ENCODE measurements at regions not wholly inside any gene's neighbourhood (a gene's known extent, or its start where the extent isn't known, plus 50 kb on each side); places are given as distances from the start of the nearest gene placed in this dataset.
"Not testable (repeated sequence)": the region's sequence is repeated elsewhere in the genome, so short reads cannot be mapped to it uniquely, and the experiment has no call there.

DNA sequence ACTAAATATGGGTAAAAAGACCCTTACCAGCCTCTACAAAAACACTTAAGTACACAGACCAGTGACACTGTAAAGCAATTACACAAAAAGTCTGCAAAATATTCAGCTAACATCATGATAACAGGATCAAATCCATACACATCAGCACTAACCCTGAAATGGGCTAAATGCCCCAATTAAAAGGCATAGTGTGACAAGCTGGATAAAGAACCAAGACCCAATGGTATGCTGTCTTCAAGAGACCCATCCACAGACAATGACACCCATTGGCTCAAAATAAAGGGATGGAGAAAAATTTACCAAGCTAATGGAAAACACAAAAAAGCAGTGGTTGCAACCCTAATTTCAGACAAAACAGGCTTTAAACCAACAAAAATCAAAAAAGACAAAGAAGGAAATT lies 221.0 kb upstream of the ISL1 start:
- Mint-ChIP-seq H3K4me1 (peaks cover 1 to 5% of the 10 kb centered on the region in 2 experiments; a peak in 2 of 4 replicates), H3K36me3 (ENCODE audit: insufficient read depth in 1 of 3, low read depth in 3 of 3) (peaks cover 0 to 15% (median 10%) of the 10 kb centered on the region in 3 experiments; a peak in 6 of 7 replicates), H3K9me3 (peaks cover 11 to 19% of the 10 kb centered on the region in 2 experiments), H3K4me3 (no peak overlapping the region), H3K27ac (no peak overlapping the region), H3K27me3 (ENCODE audit: low read depth) (no peaks in the 10 kb centered on the region)
- Histone ChIP-seq H3K9me3 (ENCODE audit: control insufficient read depth, low read depth, low read length) (no peaks in the 10 kb centered on the region), H3K4me2 (ENCODE audit: insufficient read depth, insufficient read length, low read length) (no peak overlapping the region), H2BK5ac (ENCODE audit: insufficient read length, low read length) (no peak overlapping the region), H2BK12ac (ENCODE audit: insufficient read length, low read depth, low read length) (no peak overlapping the region), H3K4me1 (ENCODE audit: insufficient read depth, low read length) (no peaks in the 10 kb centered on the region; the same call in 1 of the 2 replicates), H3K14ac (ENCODE audit: insufficient read depth, low read length) (no peak overlapping the region), H3K9ac (ENCODE audit: extremely low read depth, insufficient read length, low read length) (no peak overlapping the region), H2AK5ac (ENCODE audit: insufficient read length, low read length) (no peak overlapping the region), H2BK15ac (ENCODE audit: low read depth, low read length) (no peak overlapping the region), H3K56ac (ENCODE audit: insufficient read length, low read depth, low read length) (no peak overlapping the region), H4K8ac (replicated peaks; ENCODE audit: insufficient read length, low read depth, low read length) (no peak overlapping the region), H3K79me2 (ENCODE audit: insufficient read depth, low read length) (no peaks in the 10 kb centered on the region), H3T11ph (ENCODE audit: low read length) (no peak overlapping the region), H2AFZ (ENCODE audit: low read length) (no peak overlapping the region), H3K4ac (ENCODE audit: low read depth, low read length) (no peak overlapping the region), H3K79me1 (ENCODE audit: insufficient read depth, low read depth, low read length, poor library complexity, severe bottlenecking) (no peaks in the 10 kb centered on the region), H3K27ac (ENCODE audit: insufficient read length, low read depth, low read length) (no peak overlapping the region), H4K20me1 (ENCODE audit: control insufficient read depth, insufficient read depth, insufficient read length) (no peaks in the 10 kb centered on the region), H3K23ac (ENCODE audit: insufficient read length, low read depth, low read length) (no peak overlapping the region), H4K91ac (ENCODE audit: insufficient read length, low read depth, low read length) (no peak overlapping the region), H3K18ac (ENCODE audit: insufficient read length, low read depth, low read length) (no peak overlapping the region), H4K5ac (ENCODE audit: insufficient read length, low read depth, low read length) (no peak overlapping the region), H3K23me2 (ENCODE audit: insufficient read length, low read depth, low read length, poor library complexity, severe bottlenecking) (no peaks in the 10 kb centered on the region), H3K27me3 (ENCODE audit: insufficient read depth, low read length) (no peaks in the 10 kb centered on the region), H2BK20ac (ENCODE audit: low read depth, low read length, poor library complexity, severe bottlenecking) (no peak overlapping the region), H2BK120ac (ENCODE audit: low read depth, low read length, poor library complexity, severe bottlenecking) (no peak overlapping the region)
- no peak for DNase-seq
- TF ChIP-seq, protein P1, sequence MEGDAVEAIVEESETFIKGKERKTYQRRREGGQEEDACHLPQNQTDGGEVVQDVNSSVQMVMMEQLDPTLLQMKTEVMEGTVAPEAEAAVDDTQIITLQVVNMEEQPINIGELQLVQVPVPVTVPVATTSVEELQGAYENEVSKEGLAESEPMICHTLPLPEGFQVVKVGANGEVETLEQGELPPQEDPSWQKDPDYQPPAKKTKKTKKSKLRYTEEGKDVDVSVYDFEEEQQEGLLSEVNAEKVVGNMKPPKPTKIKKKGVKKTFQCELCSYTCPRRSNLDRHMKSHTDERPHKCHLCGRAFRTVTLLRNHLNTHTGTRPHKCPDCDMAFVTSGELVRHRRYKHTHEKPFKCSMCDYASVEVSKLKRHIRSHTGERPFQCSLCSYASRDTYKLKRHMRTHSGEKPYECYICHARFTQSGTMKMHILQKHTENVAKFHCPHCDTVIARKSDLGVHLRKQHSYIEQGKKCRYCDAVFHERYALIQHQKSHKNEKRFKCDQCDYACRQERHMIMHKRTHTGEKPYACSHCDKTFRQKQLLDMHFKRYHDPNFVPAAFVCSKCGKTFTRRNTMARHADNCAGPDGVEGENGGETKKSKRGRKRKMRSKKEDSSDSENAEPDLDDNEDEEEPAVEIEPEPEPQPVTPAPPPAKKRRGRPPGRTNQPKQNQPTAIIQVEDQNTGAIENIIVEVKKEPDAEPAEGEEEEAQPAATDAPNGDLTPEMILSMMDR (conservative IDR thresholded peaks at IDR 0.05): no peak

- H3K79me1 ChIP-seq (ENCODE audit: insufficient read depth, low read depth, low read length, poor library complexity, severe bottlenecking); H3K79me2 ChIP-seq (ENCODE audit: insufficient read depth, low read length); H3K4me3 Mint-ChIP-seq; H3K18ac ChIP-seq (ENCODE audit: insufficient read length, low read depth, low read length); H3K56ac ChIP-seq (ENCODE audit: insufficient read length, low read depth, low read length); H2AFZ ChIP-seq (ENCODE audit: low read length); H2BK120ac ChIP-seq (ENCODE audit: low read depth, low read length, poor library complexity, severe bottlenecking); H3K4me1 Mint-ChIP-seq; H3K27me3 ChIP-seq (ENCODE audit: insufficient read depth, low read length); H4K8ac ChIP-seq (replicated peaks; ENCODE audit: insufficient read length, low read depth, low read length); H3K9ac ChIP-seq (ENCODE audit: extremely low read depth, insufficient read length, low read length); H2BK5ac ChIP-seq (ENCODE audit: insufficient read length, low read length); H4K91ac ChIP-seq (ENCODE audit: insufficient read length, low read depth, low read length); H2BK12ac ChIP-seq (ENCODE audit: insufficient read length, low read depth, low read length); H3K23me2 ChIP-seq (ENCODE audit: insufficient read length, low read depth, low read length, poor library complexity, severe bottlenecking); H3K23ac ChIP-seq (ENCODE audit: insufficient read length, low read depth, low read length); H4K5ac ChIP-seq (ENCODE audit: insufficient read length, low read depth, low read length); H4K20me1 ChIP-seq (ENCODE audit: control insufficient read depth, insufficient read depth, insufficient read length); H3K27me3 Mint-ChIP-seq (ENCODE audit: low read depth); H2AK5ac ChIP-seq (ENCODE audit: insufficient read length, low read length); H3K27ac ChIP-seq (ENCODE audit: insufficient read length, low read depth, low read length); H3K14ac ChIP-seq (ENCODE audit: insufficient read depth, low read length); DNase-seq; H2BK15ac ChIP-seq (ENCODE audit: low read depth, low read length); H3K9me3 ChIP-seq (ENCODE audit: control insufficient read depth, low read depth, low read length); H3K4me2 ChIP-seq (ENCODE audit: insufficient read depth, insufficient read length, low read length); H3T11ph ChIP-seq (ENCODE audit: low read length); H2BK20ac ChIP-seq (ENCODE audit: low read depth, low read length, poor library complexity, severe bottlenecking); H3K4ac ChIP-seq (ENCODE audit: low read depth, low read length); H3K4me1 ChIP-seq (ENCODE audit: insufficient read depth, low read length); H3K27ac Mint-ChIP-seq: not testable (repeated sequence)
- H3K9me3 Mint-ChIP-seq: peaks cover 11 to 16% of the 10 kb centered on the region in 2 experiments
- no CpG with 5 or more reads among the region's 12 CpGs for WGBS (ENCODE audit: extremely low coverage, insufficient read length, low lambda C conversion rate)
- peaks cover 0 to 15% (median 10%) of the 10 kb centered on the region in 3 experiments; a peak in 6 of 7 replicates for H3K36me3 Mint-ChIP-seq (ENCODE audit: insufficient read depth in 1 of 3, low read depth in 3 of 3)
Observed at GRCh38 chr5:51165621-51166020, 217.6 kb upstream of the ISL1 start.
